ENCODE measurements at regions not wholly inside any gene's neighbourhood (a gene's known extent, or its start where the extent isn't known, plus 50 kb on each side); places are given as distances from the start of the nearest gene placed in this dataset.

GRCh38 chr7:26520483-26520882, 228.8 kb downstream of the SNX10 start:
- DNase-seq: no peak

- DNase-seq: no peak
Measured at GRCh38 chr7:26522633-26523032, 231.0 kb downstream of the SNX10 start.

- no peak for DNase-seq
Measured at GRCh38 chr7:26525398-26526264, 234.0 kb downstream of the SNX10 start.

- no peak for DNase-seq
Measured at GRCh38 chr7:26526265-26526587, 234.6 kb downstream of the SNX10 start.

GRCh38 chr7:26531926-26532325, 240.3 kb downstream of the SNX10 start:
- no peak for DNase-seq

- no peak for DNase-seq
Measured at GRCh38 chr7:26532471-26532870, 240.8 kb downstream of the SNX10 start.

GRCh38 chr7:26533217-26533616, 241.6 kb downstream of the SNX10 start:
- no peak for DNase-seq

- no peak for DNase-seq
Measured at GRCh38 chr7:26534649-26535482, 243.2 kb downstream of the SNX10 start.

GRCh38 chr7:26535483-26536007, 243.9 kb downstream of the SNX10 start:
- DNase-seq: no peak

- DNase-seq: no peak
Measured at GRCh38 chr7:26538216-26538615, 246.6 kb downstream of the SNX10 start.

- no peak for DNase-seq
Measured at GRCh38 chr7:26538689-26539088, 247.0 kb downstream of the SNX10 start.

GRCh38 chr7:26543340-26543739, 251.7 kb downstream of the SNX10 start:
- DNase-seq: no peak

GRCh38 chr7:26543951-26544350, 252.3 kb downstream of the SNX10 start:
- DNase-seq: no peak

GRCh38 chr7:26546508-26547053, 254.9 kb downstream of the SNX10 start:
- DNase-seq: no peak

GRCh38 chr7:26547156-26547555, 255.5 kb downstream of the SNX10 start:
- no peak for DNase-seq

- no peak for DNase-seq
Measured at GRCh38 chr7:26549281-26549944, 257.8 kb downstream of the SNX10 start.

GRCh38 chr7:26550492-26550891, 258.8 kb downstream of the SNX10 start:
- DNase-seq: no peak

GRCh38 chr7:26551740-26552139, 260.1 kb downstream of the SNX10 start:
- DNase-seq: no peak

GRCh38 chr7:26553128-26553527, 261.5 kb downstream of the SNX10 start:
- DNase-seq: no peak

GRCh38 chr7:26553582-26553981, 261.9 kb downstream of the SNX10 start:
- no peak for DNase-seq

- no peak for DNase-seq
Measured at GRCh38 chr7:26554952-26555351, 263.3 kb downstream of the SNX10 start.

GRCh38 chr7:26556061-26556881, 264.6 kb downstream of the SNX10 start:
- DNase-seq: no peak

Measured in stimulated activated naive CD4-positive, alpha-beta T cell (primary cell).